ENCODE measurements at regions not wholly inside any gene's neighbourhood (a gene's known extent, or its start where the extent isn't known, plus 50 kb on each side); places are given as distances from the start of the nearest gene placed in this dataset.

GRCh38 chr6:1126036-1126435 is 185.9 kb upstream of the FOXQ1 start:
- no peak for TF ChIP-seq CTCF (IDR thresholded peaks at IDR 0.05; ENCODE audit: unreplicated experiment)
- Mint-ChIP-seq H3K4me3 (ENCODE audit: low read depth, unreplicated experiment) (no peak overlapping the region), H3K36me3 (ENCODE audit: insufficient read depth, unreplicated experiment) (no peaks in the 10 kb centered on the region), H3K9me3 (ENCODE audit: low read depth, unreplicated experiment) (no peaks in the 10 kb centered on the region), H3K4me1 (ENCODE audit: low read depth, unreplicated experiment) (peaks cover 27% of the 10 kb centered on the region), H3K27ac (ENCODE audit: unreplicated experiment) (no peak overlapping the region), H3K27me3 (ENCODE audit: unreplicated experiment) (no peaks in the 10 kb centered on the region)
- DNase-seq, result no peak
- no TSS peak for BruUV-seq (replicated peaks)
- intact Hi-C loops (cut with micrococcal nuclease; ENCODE audit: unreplicated experiment), result no loop called here
- CTCF ChIA-PET, result no interaction called here

DNA sequence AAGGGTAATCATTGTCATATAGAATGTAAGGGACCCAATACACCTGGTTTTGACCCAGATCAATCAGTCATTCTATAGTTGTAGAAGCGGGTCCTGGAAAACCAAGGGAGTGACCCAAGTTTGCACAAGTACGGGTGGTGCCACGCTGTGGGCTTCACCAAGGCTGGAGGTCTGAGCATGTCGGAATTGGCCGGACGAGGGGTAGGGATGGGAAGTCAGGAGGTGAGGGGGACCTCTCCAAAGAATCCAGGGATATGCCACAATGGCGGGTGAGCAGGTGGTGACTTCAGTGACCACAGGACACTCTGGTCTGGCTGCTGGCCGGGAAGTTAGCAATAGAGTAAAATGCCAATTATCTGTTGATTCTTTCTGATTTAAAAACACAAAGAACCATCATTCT is 186.6 kb upstream of the FOXQ1 start:
- no peak for TF ChIP-seq CTCF (IDR thresholded peaks at IDR 0.05; ENCODE audit: unreplicated experiment)
- intact Hi-C loops (cut with micrococcal nuclease; ENCODE audit: unreplicated experiment), result no loop called here
- DNase-seq, result no peak
- Mint-ChIP-seq H3K27me3 (ENCODE audit: unreplicated experiment) (no peaks in the 10 kb centered on the region), H3K4me3 (ENCODE audit: low read depth, unreplicated experiment) (no peak overlapping the region), H3K9me3 (ENCODE audit: low read depth, unreplicated experiment) (no peaks in the 10 kb centered on the region), H3K4me1 (ENCODE audit: low read depth, unreplicated experiment) (peaks cover 26% of the 10 kb centered on the region), H3K27ac (ENCODE audit: unreplicated experiment) (no peak overlapping the region), H3K36me3 (ENCODE audit: insufficient read depth, unreplicated experiment) (no peaks in the 10 kb centered on the region)
- no TSS peak for BruUV-seq (replicated peaks)
- CTCF ChIA-PET, result no interaction called here

GRCh38 chr6:1124885-1125284 is 187.0 kb upstream of the FOXQ1 start:
- CTCF ChIA-PET, result no interaction called here
- H3K4me3 Mint-ChIP-seq (ENCODE audit: low read depth, unreplicated experiment), result no peak overlapping the region
- no peaks in the 10 kb centered on the region for H3K9me3 Mint-ChIP-seq (ENCODE audit: low read depth, unreplicated experiment)
- peaks cover 26% of the 10 kb centered on the region for H3K4me1 Mint-ChIP-seq (ENCODE audit: low read depth, unreplicated experiment)
- no peaks in the 10 kb centered on the region for H3K27me3 Mint-ChIP-seq (ENCODE audit: unreplicated experiment)
- no peaks in the 10 kb centered on the region for H3K36me3 Mint-ChIP-seq (ENCODE audit: insufficient read depth, unreplicated experiment)
- H3K27ac Mint-ChIP-seq (ENCODE audit: unreplicated experiment), result no peak overlapping the region
- no TSS peak for BruUV-seq (replicated peaks)
- no peak for TF ChIP-seq CTCF (IDR thresholded peaks at IDR 0.05; ENCODE audit: unreplicated experiment)
- intact Hi-C loops (cut with micrococcal nuclease; ENCODE audit: unreplicated experiment), result no loop called here
- DNase-seq, result no peak

- no peaks in the 10 kb centered on the region for H3K36me3 Mint-ChIP-seq (ENCODE audit: insufficient read depth, unreplicated experiment)
- peaks cover 26% of the 10 kb centered on the region for H3K4me1 Mint-ChIP-seq (ENCODE audit: low read depth, unreplicated experiment)
- H3K9me3 Mint-ChIP-seq (ENCODE audit: low read depth, unreplicated experiment), result no peaks in the 10 kb centered on the region
- peak overlapping the region; percentile 36 for H3K27ac Mint-ChIP-seq (ENCODE audit: unreplicated experiment)
- no peak for DNase-seq
- no TSS peak for BruUV-seq (replicated peaks)
- no peak overlapping the region for H3K4me3 Mint-ChIP-seq (ENCODE audit: low read depth, unreplicated experiment)
- TF ChIP-seq CTCF (IDR thresholded peaks at IDR 0.05; ENCODE audit: unreplicated experiment), result no peak
- no peaks in the 10 kb centered on the region for H3K27me3 Mint-ChIP-seq (ENCODE audit: unreplicated experiment)
- CTCF ChIA-PET, result no interaction called here
- intact Hi-C loops (cut with micrococcal nuclease; ENCODE audit: unreplicated experiment), result no loop called here
Measured at GRCh38 chr6:1123386-1124375, 188.2 kb upstream of the FOXQ1 start.
